Mesothelial cell of epicardium (in vitro differentiated cells): ENCODE measurements at regions not wholly inside any gene's neighbourhood (a gene's known extent, or its start where the extent isn't known, plus 50 kb on each side); places are given as distances from the start of the nearest gene placed in this dataset.

ENCODE experiments used
- DNase-seq, 2 experiments: peaks; one replicate each; pipeline ENCODE4 v3.0.0; 2021; ENCODE audit warnings: low spot score in 2 of 2; ENCODE audit not compliant: unreplicated experiment in 2 of 2
- H3K27ac Mint-ChIP-seq: 2 replicates; pipeline ENCODE4 v1.8.0; 2021; ENCODE audit warnings: mixed read lengths
- H3K27me3 Mint-ChIP-seq: 2 replicates; pipeline ENCODE4 v1.8.0; 2021; ENCODE audit warnings: low read depth, mixed read lengths
- H3K36me3 Mint-ChIP-seq: 2 replicates; pipeline ENCODE4 v1.8.0; 2021; ENCODE audit warnings: mixed read lengths
- H3K4me1 Mint-ChIP-seq: 2 replicates; pipeline ENCODE4 v1.8.0; 2021; ENCODE audit warnings: mixed read lengths
- H3K4me3 Mint-ChIP-seq: 2 replicates; pipeline ENCODE4 v1.8.0; 2021; ENCODE audit warnings: mild to moderate bottlenecking, moderate library complexity, mixed read lengths
- H3K9me3 Mint-ChIP-seq: 2 replicates; pipeline ENCODE4 v1.8.0; 2021; ENCODE audit warnings: mixed read lengths
- CTCF ChIP-seq: fragments of 200-600 bp; sonication (generic); IDR thresholded peaks from one replicate; pipeline ENCODE4 v1.5.0; 2021; ENCODE audit warnings: antibody characterized with exemption; ENCODE audit not compliant: unreplicated experiment

- H3K4me3 Mint-ChIP-seq = no peak overlapping the region
- no peak overlapping the region for H3K27ac Mint-ChIP-seq
- H3K9me3 Mint-ChIP-seq = no peaks in the 10 kb centered on the region
- no peaks in the 10 kb centered on the region for H3K36me3 Mint-ChIP-seq
- peaks cover 12% of the 10 kb centered on the region for H3K4me1 Mint-ChIP-seq
- no peak for TF ChIP-seq CTCF
- H3K27me3 Mint-ChIP-seq = peaks cover 10% of the 10 kb centered on the region
- no peak for DNase-seq
Observed at GRCh38 chr2:239517686-239518085, 116.9 kb upstream of the HDAC4 start.

DNA sequence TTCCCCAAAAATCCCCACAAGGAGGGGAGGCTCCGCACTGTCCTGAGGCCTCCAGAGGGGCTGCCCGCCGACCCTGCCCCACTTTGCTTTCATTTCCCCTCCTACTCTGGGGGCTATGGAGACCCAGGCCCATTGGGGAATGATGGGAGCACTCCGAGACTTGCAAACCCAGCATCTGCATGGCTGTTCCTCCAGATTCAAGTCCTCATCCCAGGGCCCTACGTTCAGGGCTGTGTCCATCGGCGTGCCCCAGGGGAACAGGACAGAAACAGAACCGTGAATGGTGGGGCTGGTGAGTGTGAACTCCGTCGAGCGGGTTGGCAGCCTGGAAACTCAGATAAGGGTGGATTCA is 116.1 kb upstream of the HDAC4 start:
- no peak for TF ChIP-seq CTCF
- H3K9me3 Mint-ChIP-seq = no peaks in the 10 kb centered on the region
- peaks cover 7% of the 10 kb centered on the region for H3K27me3 Mint-ChIP-seq
- no peak for DNase-seq
- no peaks in the 10 kb centered on the region for H3K36me3 Mint-ChIP-seq
- H3K4me3 Mint-ChIP-seq = no peak overlapping the region
- H3K27ac Mint-ChIP-seq = no peak overlapping the region
- peaks cover 12% of the 10 kb centered on the region for H3K4me1 Mint-ChIP-seq

- DNase-seq = no peak
- Mint-ChIP-seq H3K36me3 (no peaks in the 10 kb centered on the region), H3K9me3 (no peaks in the 10 kb centered on the region)
Observed at GRCh38 chr2:239516286-239516953, 115.6 kb upstream of the HDAC4 start.

GRCh38 chr2:239514754-239515530 is 114.1 kb upstream of the HDAC4 start:
- Mint-ChIP-seq H3K9me3 (no peaks in the 10 kb centered on the region), H3K4me3 (no peak overlapping the region), H3K4me1 (peaks cover 15% of the 10 kb centered on the region), H3K27ac (no peak overlapping the region), H3K36me3 (no peaks in the 10 kb centered on the region), H3K27me3 (peaks cover 7% of the 10 kb centered on the region)
- DNase-seq = no peak
- TF ChIP-seq CTCF = no peak

More at GRCh38 chr2:239516286-239516953, 115.6 kb upstream of the HDAC4 start:
- H3K4me3 Mint-ChIP-seq = no peak overlapping the region
- peaks cover 7% of the 10 kb centered on the region for H3K27me3 Mint-ChIP-seq
- H3K27ac Mint-ChIP-seq = no peak overlapping the region
- H3K4me1 Mint-ChIP-seq = peaks cover 12% of the 10 kb centered on the region
- no peak for TF ChIP-seq CTCF

- Mint-ChIP-seq H3K9me3 (no peaks in the 10 kb centered on the region), H3K27me3 (peaks cover 2% of the 10 kb centered on the region), H3K4me3 (no peak overlapping the region), H3K36me3 (no peaks in the 10 kb centered on the region), H3K27ac (no peak overlapping the region), H3K4me1 (peaks cover 5% of the 10 kb centered on the region)
- no peak for DNase-seq
- no peak for TF ChIP-seq CTCF
Observed at GRCh38 chr2:239512054-239512453, 111.2 kb upstream of the HDAC4 start.
